ENCODE measurements at regions not wholly inside any gene's neighbourhood (a gene's known extent, or its start where the extent isn't known, plus 50 kb on each side); places are given as distances from the start of the nearest gene placed in this dataset.

DNA sequence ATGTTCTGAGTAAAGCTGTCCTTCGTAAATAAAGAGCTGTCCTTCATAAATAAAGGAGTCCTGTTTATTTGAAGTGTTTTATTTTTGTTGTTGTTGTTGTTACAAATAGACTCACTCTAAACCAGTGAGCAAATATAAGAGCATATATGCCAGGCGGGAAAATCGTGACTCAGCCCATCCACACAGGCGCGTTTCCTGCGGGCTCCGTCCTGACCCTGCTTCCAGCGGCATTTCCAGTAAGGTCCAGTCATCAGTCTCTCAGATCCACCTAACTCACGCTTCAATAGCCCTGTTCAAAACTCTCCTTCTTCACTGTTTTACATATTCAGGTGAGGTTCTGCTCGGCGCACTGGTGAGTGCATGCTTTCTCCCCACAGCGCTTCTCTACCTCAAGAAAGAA lies 277.2 kb upstream of the ADARB2 start:
- ATAC-seq (ENCODE audit: low read depth) = no peak
- no peak for TF ChIP-seq CTCF (IDR thresholded peaks at IDR 0.05; ENCODE audit: poor library complexity, severe bottlenecking)
- H3K27me3 ChIP-seq (ENCODE audit: insufficient read depth, poor library complexity, severe bottlenecking) = no peaks in the 10 kb centered on the region
- no peak overlapping the region for H3K4me3 ChIP-seq (ENCODE audit: severe bottlenecking)
- no peaks in the 10 kb centered on the region for H3K9me3 ChIP-seq (ENCODE audit: severe bottlenecking)
- H3K4me1 ChIP-seq (ENCODE audit: insufficient read depth, poor library complexity, severe bottlenecking) = no peaks in the 10 kb centered on the region
- no peaks in the 10 kb centered on the region for H3K36me3 ChIP-seq (ENCODE audit: low read depth)
- H3K27ac ChIP-seq (ENCODE audit: poor library complexity, severe bottlenecking) = no peak overlapping the region
- DNase-seq (ENCODE audit: low spot score) = no peak

GRCh38 chr10:2012209-2012608 lies 274.9 kb upstream of the ADARB2 start:
- H3K36me3 ChIP-seq (ENCODE audit: low read depth) = no peaks in the 10 kb centered on the region
- no peak overlapping the region for H3K4me3 ChIP-seq (ENCODE audit: severe bottlenecking)
- ATAC-seq (ENCODE audit: low read depth) (no peak), DNase-seq (ENCODE audit: low spot score) (no peak)
- no peaks in the 10 kb centered on the region for H3K27me3 ChIP-seq (ENCODE audit: insufficient read depth, poor library complexity, severe bottlenecking)
- no peak for TF ChIP-seq CTCF (IDR thresholded peaks at IDR 0.05; ENCODE audit: poor library complexity, severe bottlenecking)
- H3K9me3 ChIP-seq (ENCODE audit: severe bottlenecking) = no peaks in the 10 kb centered on the region
- H3K27ac ChIP-seq (ENCODE audit: poor library complexity, severe bottlenecking) = no peak overlapping the region
- no peaks in the 10 kb centered on the region for H3K4me1 ChIP-seq (ENCODE audit: insufficient read depth, poor library complexity, severe bottlenecking)

DNA sequence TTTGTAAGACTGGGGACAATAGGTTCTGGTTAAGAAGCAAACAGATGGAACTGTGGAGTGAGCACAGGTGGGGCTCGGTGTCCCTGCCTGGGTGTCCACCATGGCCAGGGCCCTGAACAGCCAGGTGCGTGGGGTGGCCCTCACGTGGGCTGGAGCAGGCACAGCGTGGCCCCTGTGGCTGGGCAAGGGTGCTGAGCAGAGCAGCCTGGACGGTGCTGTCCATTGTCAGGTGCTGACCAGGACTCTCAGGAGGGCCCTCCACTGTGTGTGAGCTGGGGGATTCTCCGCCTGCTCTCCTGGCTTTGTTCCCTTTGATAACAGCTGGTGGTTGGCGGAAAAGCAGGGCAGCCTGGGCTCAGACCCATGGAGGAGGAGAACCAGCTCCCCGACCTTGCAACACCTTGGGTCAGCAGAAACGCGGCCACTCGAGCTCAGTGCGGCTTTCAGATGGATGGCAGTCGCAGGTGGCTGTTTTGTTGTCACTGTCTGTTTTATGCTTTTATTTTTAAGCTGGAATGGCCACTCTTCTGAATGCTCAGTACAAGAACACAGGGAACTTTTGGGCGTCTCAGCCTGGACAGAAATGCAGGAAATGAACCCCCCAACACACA lies 273.9 kb upstream of the ADARB2 start:
- TF ChIP-seq CTCF (IDR thresholded peaks at IDR 0.05; ENCODE audit: poor library complexity, severe bottlenecking) = no peak
- DNase-seq (ENCODE audit: low spot score) = no peak
- Histone ChIP-seq H3K27ac (ENCODE audit: poor library complexity, severe bottlenecking) (no peak overlapping the region), H3K4me3 (ENCODE audit: severe bottlenecking) (no peak overlapping the region), H3K4me1 (ENCODE audit: insufficient read depth, poor library complexity, severe bottlenecking) (no peaks in the 10 kb centered on the region), H3K36me3 (ENCODE audit: low read depth) (no peaks in the 10 kb centered on the region), H3K27me3 (ENCODE audit: insufficient read depth, poor library complexity, severe bottlenecking) (no peaks in the 10 kb centered on the region), H3K9me3 (ENCODE audit: severe bottlenecking) (no peaks in the 10 kb centered on the region)
- no peak for ATAC-seq (ENCODE audit: low read depth)

DNA sequence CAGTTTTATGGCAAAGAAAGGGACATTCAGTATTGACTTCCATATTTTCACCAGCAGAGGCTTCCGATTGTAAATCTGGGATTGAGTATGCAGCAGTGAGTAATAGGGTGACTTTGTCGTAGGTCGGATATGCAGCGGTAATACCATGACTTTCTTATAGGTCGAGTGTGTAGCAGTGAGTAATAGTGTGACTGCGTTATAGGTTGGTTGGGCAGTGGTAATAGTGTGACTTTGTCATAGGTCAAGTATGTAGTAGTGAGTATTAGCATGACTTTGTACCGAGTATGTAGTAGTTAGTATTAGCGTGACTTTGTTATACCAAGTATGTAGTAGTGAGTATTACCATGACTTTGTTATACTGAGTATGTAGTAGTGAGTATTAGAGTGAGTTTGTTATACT lies 268.2 kb upstream of the ADARB2 start:
- H3K9me3 ChIP-seq (ENCODE audit: severe bottlenecking) = no peaks in the 10 kb centered on the region
- no peak for DNase-seq (ENCODE audit: low spot score)
- H3K36me3 ChIP-seq (ENCODE audit: low read depth) = no peaks in the 10 kb centered on the region
- no peak for ATAC-seq (ENCODE audit: low read depth)
- H3K27ac ChIP-seq (ENCODE audit: poor library complexity, severe bottlenecking) = no peak overlapping the region
- no peaks in the 10 kb centered on the region for H3K27me3 ChIP-seq (ENCODE audit: insufficient read depth, poor library complexity, severe bottlenecking)
- no peaks in the 10 kb centered on the region for H3K4me1 ChIP-seq (ENCODE audit: insufficient read depth, poor library complexity, severe bottlenecking)
- TF ChIP-seq CTCF (IDR thresholded peaks at IDR 0.05; ENCODE audit: poor library complexity, severe bottlenecking) = no peak
- no peak overlapping the region for H3K4me3 ChIP-seq (ENCODE audit: severe bottlenecking)

DNA sequence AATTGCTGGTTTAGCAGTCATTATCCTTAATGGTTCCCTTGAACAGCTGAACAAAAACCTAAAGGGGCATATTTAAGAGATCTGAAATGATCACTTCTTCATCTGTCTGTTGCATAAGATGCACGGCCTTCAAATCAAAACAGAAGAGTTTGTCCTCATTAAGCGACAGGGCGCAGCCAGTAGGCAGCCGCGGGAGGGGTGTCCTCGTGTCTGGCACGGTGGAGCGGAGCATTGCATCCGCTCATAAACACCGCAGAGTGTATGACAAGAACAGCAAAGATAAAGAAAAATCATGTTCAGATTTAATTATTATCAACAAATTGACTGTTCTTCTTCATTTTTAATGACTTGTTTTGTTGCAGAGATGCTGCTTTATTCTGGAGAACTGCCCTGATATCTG lies 255.6 kb upstream of the ADARB2 start:
- no peak for TF ChIP-seq CTCF (IDR thresholded peaks at IDR 0.05; ENCODE audit: poor library complexity, severe bottlenecking)
- DNase-seq (ENCODE audit: low spot score) (no peak), ATAC-seq (ENCODE audit: low read depth) (no peak)
- H3K36me3 ChIP-seq (ENCODE audit: low read depth) = no peaks in the 10 kb centered on the region
- no peaks in the 10 kb centered on the region for H3K27me3 ChIP-seq (ENCODE audit: insufficient read depth, poor library complexity, severe bottlenecking)
- H3K27ac ChIP-seq (ENCODE audit: poor library complexity, severe bottlenecking) = no peak overlapping the region
- no peak overlapping the region for H3K4me3 ChIP-seq (ENCODE audit: severe bottlenecking)
- H3K9me3 ChIP-seq (ENCODE audit: severe bottlenecking) = no peaks in the 10 kb centered on the region
- no peaks in the 10 kb centered on the region for H3K4me1 ChIP-seq (ENCODE audit: insufficient read depth, poor library complexity, severe bottlenecking)

Measured in RWPE2 (cell line).